Hepatocyte (in vitro differentiated cells): ENCODE measurements at regions not wholly inside any gene's neighbourhood (a gene's known extent, or its start where the extent isn't known, plus 50 kb on each side); places are given as distances from the start of the nearest gene placed in this dataset.

Source experiments
- CTCF ChIP-seq: fragments of 200-600 bp; sonication (generic); IDR thresholded peaks from 2 replicates; pipeline ENCODE4 v1.5.1; 2016; ENCODE audit warnings: antibody characterized with exemption, mild to moderate bottlenecking; ENCODE audit not compliant: poor library complexity
- EZH2 ChIP-seq: fragments of 200-600 bp; sonication (generic); IDR thresholded peaks from 2 replicates; pipeline ENCODE4 v1.6.1; 2016; ENCODE audit warnings: antibody characterized with exemption, mild to moderate bottlenecking, borderline replicate concordance
- EZH2phosphoT487 ChIP-seq: fragments of 200-600 bp; sonication (generic); IDR thresholded peaks from one replicate; pipeline ENCODE4 v1.6.1; 2018; ENCODE audit warnings: antibody characterized with exemption, mild to moderate bottlenecking, low read depth, moderate library complexity; ENCODE audit not compliant: unreplicated experiment, severe bottlenecking

GRCh38 chr5:126219616-126220015 lies 203.6 kb upstream of the GRAMD2B start:
- TF ChIP-seq CTCF: no peak
- no peak for TF ChIP-seq EZH2
- no peak for TF ChIP-seq EZH2phosphoT487
